Endothelial cell of umbilical vein (primary cell): ENCODE measurements at regions not wholly inside any gene's neighbourhood (a gene's known extent, or its start where the extent isn't known, plus 50 kb on each side); places are given as distances from the start of the nearest gene placed in this dataset.

Experiments used
- BruUV-seq: library from RNA; stranded (reverse); fragments of 400-500 nt; replicated peaks from 2 replicates; lab custom pipeline; 2021; lab: Mats Ljungman, UMichigan
- CTCF ChIA-PET: fragments of 300-600, 350-600 bp; sonication (Branson Sonifier 250); formaldehyde crosslinking; loops from one replicate; lab custom pipeline; 2021; ENCODE audit warnings: antibody characterized with exemption, inconsistent platforms; lab: Charles Lee
- POLR2A ChIA-PET: fragments of 300-600, 350-600 bp; sonication (Branson Sonifier 250); formaldehyde crosslinking; loops from one replicate; lab custom pipeline; 2021; ENCODE audit warnings: antibody characterized with exemption, inconsistent platforms; lab: Charles Lee
- DNase-seq: peaks from one replicate; pipeline ENCODE4 v3.0.0-alpha.2; 2011; ENCODE audit warnings: low read depth, low spot score
- FAIRE-seq: peaks from 2 replicates; lab custom pipeline; 2011; peaks lifted over from hg19 to GRCh38; lab: Jason Lieb, UNC
- H2AFZ ChIP-seq: 2 replicates; pipeline ENCODE4 v1.6.0; 2012; ENCODE audit warnings: low read depth, low read length, control low read depth, inconsistent platforms
- H3K27ac ChIP-seq: 2 replicates; pipeline ENCODE4 v1.5.1; 2011; ENCODE audit warnings: low read depth, mild to moderate bottlenecking, control low read depth, low read length, moderate library complexity; ENCODE audit not compliant: insufficient read depth
- H3K27me3 ChIP-seq, 2 experiments: 2 replicates each; pipeline versions ENCODE4 v1.6.0 to v1.6.1; 2011; ENCODE audit warnings: low read length in 2 of 2, mixed read lengths in 1 of 2; ENCODE audit not compliant: control insufficient read depth in 2 of 2, insufficient read depth in 2 of 2
- H3K36me3 ChIP-seq, 2 experiments: 2 replicates in 1 of 2; 3 replicates in 1 of 2; pipeline ENCODE4 v1.5.1; 2011; ENCODE audit warnings: low read length in 2 of 2, mild to moderate bottlenecking in 1 of 2, moderate library complexity in 1 of 2; ENCODE audit not compliant: control insufficient read depth in 2 of 2, insufficient read depth in 2 of 2; ENCODE audit errors: extremely low read depth in 1 of 2
- H3K4me1 ChIP-seq: 3 replicates; pipeline ENCODE4 v1.5.1; 2011; ENCODE audit warnings: mild to moderate bottlenecking, low read length; ENCODE audit not compliant: control insufficient read depth, insufficient read depth; ENCODE audit errors: extremely low read depth
- H3K4me2 ChIP-seq: 2 replicates; pipeline ENCODE4 v1.6.1; 2011; ENCODE audit warnings: low read length, control low read depth, mixed read lengths; ENCODE audit not compliant: insufficient read depth
- H3K4me3 ChIP-seq, 3 experiments: fragments of 200-600 bp in 1 of 3; sonication (generic), shearing (Covaris generic) in 1 of 3; replicated peaks in 1 of 3; 2 replicates each; pipeline ENCODE4 v1.5.1; 2011 to 2016; ENCODE audit warnings: control low read depth in 3 of 3, low read length in 3 of 3, mild to moderate bottlenecking in 2 of 3, inconsistent platforms in 1 of 3, low read depth in 1 of 3, moderate library complexity in 1 of 3; ENCODE audit not compliant: insufficient read depth in 1 of 3
- H3K79me2 ChIP-seq: 2 replicates; pipeline ENCODE4 v1.6.0; 2012; ENCODE audit warnings: low read length, inconsistent platforms; ENCODE audit not compliant: control insufficient read depth, insufficient read depth
- H3K9ac ChIP-seq: replicated peaks from 2 replicates; pipeline ENCODE3; 2011; ENCODE audit warnings: low read length, control low read depth; ENCODE audit not compliant: insufficient read depth; ENCODE audit errors: extremely low read depth
- H3K9me1 ChIP-seq: replicated peaks from 3 replicates; pipeline ENCODE4 v1.6.0; 2011; ENCODE audit warnings: mild to moderate bottlenecking, low read length; ENCODE audit not compliant: control insufficient read depth, insufficient read depth; ENCODE audit errors: extremely low read depth
- H3K9me3 ChIP-seq: replicated peaks from 2 replicates; pipeline ENCODE4 v1.5.1; 2012; ENCODE audit warnings: low read length, inconsistent platforms; ENCODE audit not compliant: control insufficient read depth, insufficient read depth
- H4K20me1 ChIP-seq: replicated peaks from 2 replicates; pipeline ENCODE3; 2011; ENCODE audit warnings: mild to moderate bottlenecking, low read length; ENCODE audit not compliant: control insufficient read depth, insufficient read depth; ENCODE audit errors: extremely low read depth
- CTCF ChIP-seq, 2 donors: IDR thresholded peaks; 1 replicate in 1 of 2; 2 replicates in 1 of 2; pipeline ENCODE4 v1.5.1; 2011; ENCODE audit warnings: low read length in 2 of 2, mild to moderate bottlenecking in 2 of 2, moderate library complexity in 2 of 2, control low read depth in 1 of 2, inconsistent platforms in 1 of 2, low read depth in 1 of 2; ENCODE audit not compliant: insufficient read depth in 1 of 2; ENCODE audit errors: extremely low read depth in 1 of 2
- EZH2 ChIP-seq: IDR thresholded peaks from 2 replicates; pipeline ENCODE4 v1.6.1; 2012; ENCODE audit warnings: borderline replicate concordance, low read depth, mild to moderate bottlenecking, moderate library complexity, low read length, inconsistent platforms; ENCODE audit not compliant: severe bottlenecking
- FOS ChIP-seq: IDR thresholded peaks from 2 replicates; pipeline ENCODE4 v1.6.1; 2011; ENCODE audit warnings: mild to moderate bottlenecking, low read length, moderate library complexity, borderline replicate concordance; ENCODE audit not compliant: insufficient read depth
- GATA2 ChIP-seq: IDR thresholded peaks from 2 replicates; pipeline ENCODE4 v1.7.0; 2011; ENCODE audit warnings: low read depth, mild to moderate bottlenecking, moderate library complexity, mixed read lengths, low read length; ENCODE audit not compliant: insufficient read length, insufficient read depth
- JUN ChIP-seq: IDR thresholded peaks from 2 replicates; pipeline ENCODE4 v1.6.1; 2011; ENCODE audit warnings: borderline replicate concordance, low read depth; ENCODE audit not compliant: insufficient read length, insufficient read depth
- MAX ChIP-seq: IDR thresholded peaks from 2 replicates; pipeline ENCODE4 v1.6.1; 2011; ENCODE audit not compliant: insufficient read depth, insufficient read length
- MYC ChIP-seq: IDR thresholded peaks from one replicate; pipeline ENCODE4 v1.6.1; 2011; ENCODE audit warnings: mild to moderate bottlenecking, low read depth, low read length
- POLR2A ChIP-seq: IDR thresholded peaks from 2 replicates; pipeline ENCODE4 v1.6.1; 2012; ENCODE audit warnings: low read depth, mild to moderate bottlenecking, control low read depth, low read length
- POLR2AphosphoS5 ChIP-seq: IDR thresholded peaks from 2 replicates; pipeline ENCODE4 v1.6.1; 2012; ENCODE audit warnings: low read depth, mild to moderate bottlenecking, control low read depth, low read length, moderate library complexity; ENCODE audit not compliant: insufficient read depth
- dilution Hi-C: fragments of 300-500 bp; cut with MboI; formaldehyde crosslinking; loops from one replicate; pipeline ENCODE4 v1.15.0; 2019; ENCODE audit warnings: low sequenced_read_pairs; ENCODE audit not compliant: extremely low pct_ligation_motif_present
- intact Hi-C: fragments of 100-400 bp; cut with micrococcal nuclease; formaldehyde crosslinking; loops from one replicate; pipeline ENCODE4 v1.10.0; 2022

GRCh38 chr12:102322254-102322653, 124.6 kb upstream of the PMCH start:
- H3K27ac ChIP-seq: no peak overlapping the region
- H2AFZ ChIP-seq: no peak overlapping the region
- BruUV-seq: no TSS peak
- H3K27me3 ChIP-seq: no peaks in the 10 kb centered on the region
- H3K4me2 ChIP-seq: no peak overlapping the region
- CTCF ChIA-PET: interaction anchor here (1.6 kb wide), 1 partner anchor 21 kb away, joined by 4 read pairs; no protein-coding TSS in a partner anchor
- H3K4me3 ChIP-seq: no peak overlapping the region
- H3K79me2 ChIP-seq: no peaks in the 10 kb centered on the region
- H3K9me1 ChIP-seq: no peaks in the 10 kb centered on the region
- no peak for DNase-seq
- H3K9me3 ChIP-seq: no peaks in the 10 kb centered on the region
- no peaks in the 10 kb centered on the region for H3K4me1 ChIP-seq
- H3K36me3 ChIP-seq: no peaks in the 10 kb centered on the region
- no peak for FAIRE-seq
- no peak overlapping the region for H3K9ac ChIP-seq
- TF ChIP-seq FOS (no peak), JUN (no peak), MAX (no peak), GATA2 (no peak), MYC (no peak), POLR2AphosphoS5 (no peak), EZH2 (no peak), POLR2A (no peak), CTCF (IDR thresholded peaks at IDR 0.05; ENCODE audit: extremely low read depth in 1 of 2, insufficient read depth in 1 of 2, low read depth in 1 of 2, low read length in 2 of 2) (no peak)
- POLR2A ChIA-PET: no interaction called here
- intact Hi-C loops (no loop called here), dilution Hi-C loops (no loop called here)
- H4K20me1 ChIP-seq: no peaks in the 10 kb centered on the region
